SK-N-SH treated with all-trans-retinoic acid at 6 μM for 48 hours (cell line): ENCODE measurements at regions not wholly inside any gene's neighbourhood (a gene's known extent, or its start where the extent isn't known, plus 50 kb on each side); places are given as distances from the start of the nearest gene placed in this dataset.

Experiments used
- ARNTL ChIP-seq: fragments of 450-650 bp; formaldehyde crosslinking; IDR thresholded peaks from 2 replicates; pipeline ENCODE4 v1.5.0; 2020; ENCODE audit warnings: low read depth, mild to moderate bottlenecking, moderate library complexity, borderline replicate concordance
- CREB5 ChIP-seq: fragments of 250-450 bp; sonication (Bioruptor Pico); IDR thresholded peaks from 2 replicates; pipeline ENCODE4 v1.5.1; 2020; ENCODE audit warnings: low read depth, mild to moderate bottlenecking, moderate library complexity
- CSDC2 ChIP-seq: fragments of 250-450 bp; sonication (Bioruptor Pico); IDR thresholded peaks from 2 replicates; pipeline ENCODE4 v1.5.0; 2020; ENCODE audit warnings: mild to moderate bottlenecking, moderate library complexity
- GLIS3 ChIP-seq: fragments of 250-450 bp; sonication (Bioruptor Pico); IDR thresholded peaks from 2 replicates; pipeline ENCODE4 v1.5.0; 2020; ENCODE audit warnings: mild to moderate bottlenecking, moderate library complexity
- OSR1 ChIP-seq: fragments of 250-450 bp; sonication (Bioruptor Pico); IDR thresholded peaks from 2 replicates; pipeline ENCODE4 v1.8.0; 2022; ENCODE audit warnings: moderate library complexity, mild to moderate bottlenecking, inconsistent platforms
- PATZ1 ChIP-seq: fragments of 250-450 bp; sonication (Bioruptor Pico); IDR thresholded peaks from 2 replicates; pipeline ENCODE4 v1.8.0; 2020; ENCODE audit warnings: mild to moderate bottlenecking, moderate library complexity, borderline replicate concordance
- POU6F1 ChIP-seq: fragments of 250-450 bp; sonication (Bioruptor Pico); IDR thresholded peaks from 2 replicates; pipeline ENCODE4 v1.8.0; 2021; ENCODE audit warnings: low read depth, mild to moderate bottlenecking, moderate library complexity, borderline replicate concordance
- SNAI2 ChIP-seq: fragments of 250-450 bp; sonication (Bioruptor Pico); IDR thresholded peaks from 2 replicates; pipeline ENCODE4 v1.5.0; 2020; ENCODE audit warnings: mild to moderate bottlenecking, moderate library complexity
- TCF4 ChIP-seq: fragments of 250-450 bp; sonication (Bioruptor Pico); IDR thresholded peaks from 2 replicates; pipeline ENCODE4 v1.8.0; 2021; ENCODE audit warnings: mild to moderate bottlenecking, moderate library complexity, borderline replicate concordance
- ZC3H10 ChIP-seq: fragments of 250-450 bp; sonication (Bioruptor Pico); IDR thresholded peaks from 2 replicates; pipeline ENCODE4 v1.5.1; 2021; ENCODE audit warnings: mild to moderate bottlenecking, moderate library complexity
- ZNF565 ChIP-seq: fragments of 450-650 bp; formaldehyde crosslinking; conservative IDR thresholded peaks from 2 replicates; pipeline ENCODE4 v1.5.0; 2020; ENCODE audit warnings: low read depth, mild to moderate bottlenecking, moderate library complexity

GRCh38 chr7:63918986-63919385, 79.7 kb upstream of the ZNF722 start:
- TF ChIP-seq PATZ1 (CRISPR knock-in tag) (no peak), CREB5 (CRISPR knock-in tag) (no peak), GLIS3 (CRISPR knock-in tag) (no peak), CSDC2 (no peak), POU6F1 (no peak), TCF4 (CRISPR knock-in tag) (no peak), ARNTL (no peak), ZNF565 (no peak), OSR1 (no peak), ZC3H10 (no peak), SNAI2 (CRISPR knock-in tag) (no peak)
